HepG2 (cell line): ENCODE measurements at regions not wholly inside any gene's neighbourhood (a gene's known extent, or its start where the extent isn't known, plus 50 kb on each side); places are given as distances from the start of the nearest gene placed in this dataset.

ENCODE experiments used
- CTCF ChIP-seq: sonication (generic); formaldehyde crosslinking; IDR thresholded peaks from 2 replicates; pipeline ENCODE4 v1.5.0; 2020; ENCODE audit warnings: mild to moderate bottlenecking, missing genetic modification reagents, moderate library complexity
- EED ChIP-seq: sonication (generic); formaldehyde crosslinking; IDR thresholded peaks from 2 replicates; pipeline ENCODE4 v1.5.0; 2020; ENCODE audit warnings: mild to moderate bottlenecking, missing genetic modification reagents
- EP300 ChIP-seq, 3 experiments: sonication (generic) in 1 of 3; formaldehyde crosslinking in 1 of 3; IDR thresholded peaks; 2 replicates each; pipeline versions ENCODE4 v1.5.1 to v1.6.1; 2011 to 2020; ENCODE audit warnings: low read depth in 2 of 3, low read length in 2 of 3, borderline replicate concordance in 1 of 3, improper control_type of control experiment in 1 of 3, mild to moderate bottlenecking in 1 of 3, missing genetic modification reagents in 1 of 3, moderate library complexity in 1 of 3
- MAFK ChIP-seq, 2 experiments: IDR thresholded peaks in 1 of 2; conservative IDR thresholded peaks in 1 of 2; 2 replicates each; pipeline ENCODE4 v1.6.1; 2011; ENCODE audit warnings: improper control_type of control experiment in 2 of 2, low read length in 2 of 2
- NFYB ChIP-seq: sonication (generic); formaldehyde crosslinking; IDR thresholded peaks from 2 replicates; pipeline ENCODE4 v1.4.0; 2020; ENCODE audit warnings: missing genetic modification reagents
- SAFB2 ChIP-seq: sonication (generic); formaldehyde crosslinking; IDR thresholded peaks from 2 replicates; pipeline ENCODE4 v1.5.1; 2020; ENCODE audit warnings: missing genetic modification reagents, low read depth, mild to moderate bottlenecking, borderline replicate concordance
- SRSF9 ChIP-seq: fragments of 200-400 bp; formaldehyde crosslinking; IDR thresholded peaks from 2 replicates; pipeline ENCODE4 v1.6.1; 2018; ENCODE audit warnings: borderline replicate concordance, mild to moderate bottlenecking, low read depth, low read length; ENCODE audit not compliant: insufficient read depth, poor library complexity, severe bottlenecking
- ZFP90 ChIP-seq: sonication (generic); formaldehyde crosslinking; IDR thresholded peaks from 2 replicates; pipeline ENCODE4 v1.8.0; 2022; ENCODE audit warnings: missing genetic modification reagents, mild to moderate bottlenecking, inconsistent platforms, borderline replicate concordance
- ZNF577 ChIP-seq: sonication (generic); formaldehyde crosslinking; IDR thresholded peaks from 2 replicates; pipeline ENCODE4 v1.4.0; 2020; ENCODE audit warnings: mild to moderate bottlenecking, low read depth, missing genetic modification reagents, borderline replicate concordance

GRCh38 chr7:25918731-25919130 lies 233.3 kb upstream of the NFE2L3 start:
- no peak for TF ChIP-seq SAFB2 (CRISPR knock-in tag)
- no peak for TF ChIP-seq CTCF (CRISPR knock-in tag)
- no peak for TF ChIP-seq ZNF577 (CRISPR knock-in tag)
- no peak for TF ChIP-seq SRSF9
- no peak for TF ChIP-seq EP300 (IDR thresholded peaks at IDR 0.05; ENCODE audit: low read depth in 2 of 2, low read length in 2 of 2)
- TF ChIP-seq EP300 (CRISPR knock-in tag; IDR thresholded peaks at IDR 0.05; ENCODE audit: borderline replicate concordance): no peak
- TF ChIP-seq MAFK (conservative IDR thresholded peaks at IDR 0.05 in 1 of 2, IDR thresholded peaks at IDR 0.05 in 1 of 2; ENCODE audit: low read length in 2 of 2): no peak
- TF ChIP-seq EED (CRISPR knock-in tag): no peak
- no peak for TF ChIP-seq ZFP90 (CRISPR knock-in tag)
- no peak for TF ChIP-seq NFYB
